LNCAP (cell line): ENCODE measurements at regions not wholly inside any gene's neighbourhood (a gene's known extent, or its start where the extent isn't known, plus 50 kb on each side); places are given as distances from the start of the nearest gene placed in this dataset.

Source experiments
- CTCF ChIP-seq: fragments of 450-650 bp; IDR thresholded peaks from 2 replicates; pipeline ENCODE4 v1.5.1; 2017; ENCODE audit warnings: mild to moderate bottlenecking

- TF ChIP-seq CTCF, result no peak
These were observed 56.3 kb upstream of the SPEF2 start for GRCh38 chr5:35561396-35561795.

GRCh38 chr5:35557748-35558147 lies 59.9 kb upstream of the SPEF2 start:
- no peak for TF ChIP-seq CTCF

GRCh38 chr5:35557199-35557598 lies 60.5 kb upstream of the SPEF2 start:
- TF ChIP-seq CTCF, result no peak

- no peak for TF ChIP-seq CTCF
These were observed 63.6 kb upstream of the SPEF2 start for GRCh38 chr5:35554016-35554415.

- no peak for TF ChIP-seq CTCF
These were observed 72.5 kb upstream of the SPEF2 start for GRCh38 chr5:35545190-35545589.

- no peak for TF ChIP-seq CTCF
These were observed 74.3 kb upstream of the SPEF2 start for GRCh38 chr5:35543408-35543807.

- no peak for TF ChIP-seq CTCF
These were observed 77.7 kb upstream of the SPEF2 start for GRCh38 chr5:35540002-35540401.

- no peak for TF ChIP-seq CTCF
These were observed 79.3 kb upstream of the SPEF2 start for GRCh38 chr5:35538198-35538931.
